WTC11 (cell line): ENCODE measurements at regions not wholly inside any gene's neighbourhood (a gene's known extent, or its start where the extent isn't known, plus 50 kb on each side); places are given as distances from the start of the nearest gene placed in this dataset.

Experiments used
- ATAC-seq: fragments of 200-7000 bp; cut with Tn5 transposase; 2 replicates; pipeline ENCODE4 v1.10.0; 2021; ENCODE audit warnings: mild to moderate bottlenecking, moderate library complexity
- CTCF ChIA-PET: fragments of 300-600 bp; sonication (Branson Sonifier 250); formaldehyde crosslinking; loops from one replicate; lab custom pipeline; 2021; ENCODE audit warnings: antibody characterized with exemption; lab: Charles Lee
- POLR2A ChIA-PET: fragments of 350-600 bp; sonication (Branson Sonifier 250); formaldehyde crosslinking; loops from one replicate; lab custom pipeline; 2021; ENCODE audit warnings: antibody characterized with exemption; lab: Charles Lee
- DNase-seq: peaks from one replicate; pipeline ENCODE4 v3.0.0; 2021; ENCODE audit warnings: low spot score
- H3K27ac Mint-ChIP-seq: 2 replicates; pipeline ENCODE4 v1.8.0; 2021; ENCODE audit warnings: mixed read lengths
- H3K27me3 Mint-ChIP-seq: 2 replicates; pipeline ENCODE4 v1.8.0; 2021; ENCODE audit warnings: low read depth, mild to moderate bottlenecking, moderate library complexity, mixed read lengths
- H3K36me3 Mint-ChIP-seq: 2 replicates; pipeline ENCODE4 v1.8.0; 2021; ENCODE audit warnings: mixed read lengths
- H3K4me1 Mint-ChIP-seq: 2 replicates; pipeline ENCODE4 v1.8.0; 2022; ENCODE audit warnings: mixed read lengths
- H3K4me3 Mint-ChIP-seq: 2 replicates; pipeline ENCODE4 v1.8.0; 2021; ENCODE audit warnings: mild to moderate bottlenecking, moderate library complexity, mixed read lengths
- H3K9me3 Mint-ChIP-seq: 2 replicates; pipeline ENCODE4 v1.8.0; 2021; ENCODE audit warnings: mixed read lengths
- E2F5 ChIP-seq: sonication (generic); formaldehyde crosslinking; IDR thresholded peaks from 2 replicates; pipeline ENCODE4 v1.8.1; 2022; ENCODE audit warnings: mild to moderate bottlenecking, moderate library complexity, missing genetic modification reagents
- ETV6 ChIP-seq: sonication (generic); formaldehyde crosslinking; IDR thresholded peaks from 2 replicates; pipeline ENCODE4 v1.8.1; 2022; ENCODE audit warnings: mild to moderate bottlenecking, missing genetic modification reagents
- GRHL2 ChIP-seq: fragments of 250-450 bp; sonication (Bioruptor Pico); IDR thresholded peaks from 2 replicates; pipeline ENCODE4 v1.8.0; 2022; ENCODE audit warnings: mild to moderate bottlenecking, moderate library complexity; ENCODE audit not compliant: insufficient replicate concordance, severe bottlenecking
- GTF2I ChIP-seq: fragments of 250-450 bp; sonication (Bioruptor Pico); conservative IDR thresholded peaks from 2 replicates; pipeline ENCODE4 v1.4.0; 2021; ENCODE audit warnings: mild to moderate bottlenecking
- KAT7 ChIP-seq: sonication (generic); formaldehyde crosslinking; IDR thresholded peaks from 2 replicates; pipeline ENCODE4 v1.8.1; 2023; ENCODE audit warnings: missing genetic modification reagents, mild to moderate bottlenecking, borderline replicate concordance
- MAX ChIP-seq: sonication (generic); formaldehyde crosslinking; IDR thresholded peaks from 2 replicates; pipeline ENCODE4 v1.8.0; 2022; ENCODE audit warnings: mild to moderate bottlenecking, missing genetic modification reagents
- MLX ChIP-seq: sonication (generic); formaldehyde crosslinking; IDR thresholded peaks from 2 replicates; pipeline ENCODE4 v1.8.1; 2023; ENCODE audit warnings: mild to moderate bottlenecking, missing genetic modification reagents, moderate library complexity
- MYBL2 ChIP-seq: sonication (generic); formaldehyde crosslinking; IDR thresholded peaks from 2 replicates; pipeline ENCODE4 v1.8.1; 2023; ENCODE audit warnings: mild to moderate bottlenecking, moderate library complexity, missing genetic modification reagents
- NR2C2 ChIP-seq: sonication (generic); formaldehyde crosslinking; IDR thresholded peaks from 2 replicates; pipeline ENCODE4 v1.8.0; 2022; ENCODE audit warnings: mild to moderate bottlenecking, missing genetic modification reagents
- NR3C1 ChIP-seq: sonication (generic); formaldehyde crosslinking; conservative IDR thresholded peaks from 2 replicates; pipeline ENCODE4 v1.8.1; 2023; ENCODE audit warnings: low read depth, mild to moderate bottlenecking, missing genetic modification reagents
- SP1 ChIP-seq: sonication (generic); formaldehyde crosslinking; conservative IDR thresholded peaks from 2 replicates; pipeline ENCODE4 v1.8.1; 2022; ENCODE audit warnings: missing genetic modification reagents
- ZBTB21 ChIP-seq: sonication (generic); formaldehyde crosslinking; IDR thresholded peaks from 2 replicates; pipeline ENCODE4 v1.8.1; 2023; ENCODE audit warnings: mild to moderate bottlenecking, missing genetic modification reagents, borderline replicate concordance
- ZNF138 ChIP-seq: sonication (generic); formaldehyde crosslinking; conservative IDR thresholded peaks from 2 replicates; pipeline ENCODE4 v1.8.1; 2022; ENCODE audit warnings: mild to moderate bottlenecking, moderate library complexity, missing genetic modification reagents
- ZNF396 ChIP-seq: fragments of 250-450 bp; sonication (Bioruptor Pico); IDR thresholded peaks from 2 replicates; pipeline ENCODE4 v1.8.0; 2021; ENCODE audit warnings: mild to moderate bottlenecking, moderate library complexity, borderline replicate concordance
- ZNF671 ChIP-seq: fragments of 250-450 bp; sonication (Bioruptor Pico); IDR thresholded peaks from 2 replicates; pipeline ENCODE4 v1.8.0; 2021; ENCODE audit warnings: mild to moderate bottlenecking
- TF ChIP-seq, protein P1 (sequence below): sonication (generic); formaldehyde crosslinking; IDR thresholded peaks from 2 replicates; pipeline ENCODE4 v1.8.1; 2022; ENCODE audit warnings: low read depth, missing genetic modification reagents, borderline replicate concordance
- TF ChIP-seq, protein P2 (sequence below): sonication (generic); formaldehyde crosslinking; IDR thresholded peaks from 2 replicates; pipeline ENCODE4 v1.8.1; 2023; ENCODE audit warnings: mild to moderate bottlenecking, missing genetic modification reagents

DNA sequence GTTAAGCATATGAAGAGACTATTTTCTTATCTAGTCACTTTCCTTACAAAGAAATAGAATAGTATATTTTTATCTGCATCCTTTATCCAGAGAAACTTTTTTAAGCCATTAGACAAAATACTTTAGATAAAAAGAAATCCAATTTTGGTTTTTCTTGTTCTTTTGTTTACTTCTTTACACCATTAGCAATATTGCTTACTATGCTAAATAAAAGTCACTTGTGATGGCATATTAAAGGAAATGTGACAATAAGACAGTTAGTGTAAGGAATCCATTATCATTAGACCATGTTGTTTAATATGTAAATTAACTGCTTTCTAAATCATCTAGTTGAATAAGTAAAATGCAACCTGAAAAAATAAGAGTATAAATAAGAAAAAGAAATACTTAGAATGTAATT is 2582.7 kb downstream of the ARAP2 start:
- Mint-ChIP-seq H3K27ac (no peak overlapping the region), H3K9me3 (peaks cover 53% of the 10 kb centered on the region), H3K27me3 (no peaks in the 10 kb centered on the region), H3K4me1 (no peaks in the 10 kb centered on the region), H3K36me3 (peaks cover 29% of the 10 kb centered on the region), H3K4me3 (no peak overlapping the region)
- ATAC-seq: no peak
- POLR2A ChIA-PET: no interaction called here
- no peak for TF ChIP-seq GTF2I (CRISPR knock-in tag)
- TF ChIP-seq ZNF671 (CRISPR knock-in tag): no peak
- TF ChIP-seq MLX (CRISPR knock-in tag): no peak
- no peak for TF ChIP-seq ETV6 (CRISPR knock-in tag)
- no peak for TF ChIP-seq E2F5 (CRISPR knock-in tag)
- no peak for TF ChIP-seq ZBTB21 (CRISPR knock-in tag)
- no peak for TF ChIP-seq ZNF396 (CRISPR knock-in tag)
- no peak for TF ChIP-seq MAX (CRISPR knock-in tag)
- CTCF ChIA-PET: no interaction called here
- no peak for DNase-seq

DNA sequence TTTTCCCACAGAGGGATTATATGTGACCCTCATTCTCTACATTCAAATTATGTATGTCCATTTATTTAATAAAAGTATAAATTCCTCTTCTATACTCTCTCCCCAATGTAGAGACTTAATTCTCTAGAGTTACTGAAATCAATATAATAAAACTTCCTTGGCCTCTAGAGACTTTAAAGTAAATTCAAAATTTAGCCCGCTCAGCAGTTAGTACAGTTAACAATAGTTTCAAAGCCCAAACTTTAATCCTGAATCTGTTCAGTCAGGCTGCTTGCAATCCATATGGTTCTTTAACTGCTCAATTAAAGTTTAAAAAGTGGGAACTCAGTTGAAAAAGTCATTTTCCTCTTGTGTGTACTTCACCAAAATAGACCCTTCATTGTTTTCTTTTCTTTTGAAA is 2558.4 kb downstream of the ARAP2 start:
- CTCF ChIA-PET: no interaction called here
- peaks cover 6% of the 10 kb centered on the region for H3K36me3 Mint-ChIP-seq
- H3K4me1 Mint-ChIP-seq: no peaks in the 10 kb centered on the region
- peaks cover 29% of the 10 kb centered on the region for H3K9me3 Mint-ChIP-seq
- no peak overlapping the region for H3K27ac Mint-ChIP-seq
- H3K4me3 Mint-ChIP-seq: no peak overlapping the region
- ATAC-seq (no peak), DNase-seq (no peak)
- POLR2A ChIA-PET: no interaction called here
- TF ChIP-seq, protein P1, sequence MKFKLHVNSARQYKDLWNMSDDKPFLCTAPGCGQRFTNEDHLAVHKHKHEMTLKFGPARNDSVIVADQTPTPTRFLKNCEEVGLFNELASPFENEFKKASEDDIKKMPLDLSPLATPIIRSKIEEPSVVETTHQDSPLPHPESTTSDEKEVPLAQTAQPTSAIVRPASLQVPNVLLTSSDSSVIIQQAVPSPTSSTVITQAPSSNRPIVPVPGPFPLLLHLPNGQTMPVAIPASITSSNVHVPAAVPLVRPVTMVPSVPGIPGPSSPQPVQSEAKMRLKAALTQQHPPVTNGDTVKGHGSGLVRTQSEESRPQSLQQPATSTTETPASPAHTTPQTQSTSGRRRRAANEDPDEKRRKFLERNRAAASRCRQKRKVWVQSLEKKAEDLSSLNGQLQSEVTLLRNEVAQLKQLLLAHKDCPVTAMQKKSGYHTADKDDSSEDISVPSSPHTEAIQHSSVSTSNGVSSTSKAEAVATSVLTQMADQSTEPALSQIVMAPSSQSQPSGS (CRISPR knock-in tag): no peak
- no peaks in the 10 kb centered on the region for H3K27me3 Mint-ChIP-seq

DNA sequence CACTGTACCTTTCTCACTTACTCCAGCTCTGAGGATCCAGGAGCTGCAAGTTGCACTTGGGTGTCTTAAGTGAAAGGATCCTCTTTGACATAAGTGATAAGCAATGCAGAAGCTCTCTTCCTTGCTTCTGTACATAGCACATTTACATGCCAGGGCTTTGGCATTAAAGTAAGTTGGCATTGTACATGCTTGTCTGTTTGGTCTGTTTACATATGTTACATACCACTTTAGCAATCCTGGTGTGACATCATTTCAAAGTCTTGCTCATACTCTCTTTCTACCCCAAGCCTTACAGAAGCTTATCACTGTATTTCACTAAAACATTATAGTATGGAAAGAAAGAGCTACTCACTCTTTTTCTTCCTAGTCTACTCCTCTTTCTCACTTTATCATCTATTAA is 2548.3 kb downstream of the ARAP2 start:
- Mint-ChIP-seq H3K27ac (no peak overlapping the region), H3K4me1 (no peaks in the 10 kb centered on the region), H3K4me3 (no peak overlapping the region), H3K9me3 (peaks cover 61% of the 10 kb centered on the region), H3K27me3 (no peaks in the 10 kb centered on the region), H3K36me3 (peaks cover 35% of the 10 kb centered on the region)
- ATAC-seq (no peak), DNase-seq (no peak)
- POLR2A ChIA-PET: no interaction called here
- CTCF ChIA-PET: no interaction called here
- TF ChIP-seq, protein P2, sequence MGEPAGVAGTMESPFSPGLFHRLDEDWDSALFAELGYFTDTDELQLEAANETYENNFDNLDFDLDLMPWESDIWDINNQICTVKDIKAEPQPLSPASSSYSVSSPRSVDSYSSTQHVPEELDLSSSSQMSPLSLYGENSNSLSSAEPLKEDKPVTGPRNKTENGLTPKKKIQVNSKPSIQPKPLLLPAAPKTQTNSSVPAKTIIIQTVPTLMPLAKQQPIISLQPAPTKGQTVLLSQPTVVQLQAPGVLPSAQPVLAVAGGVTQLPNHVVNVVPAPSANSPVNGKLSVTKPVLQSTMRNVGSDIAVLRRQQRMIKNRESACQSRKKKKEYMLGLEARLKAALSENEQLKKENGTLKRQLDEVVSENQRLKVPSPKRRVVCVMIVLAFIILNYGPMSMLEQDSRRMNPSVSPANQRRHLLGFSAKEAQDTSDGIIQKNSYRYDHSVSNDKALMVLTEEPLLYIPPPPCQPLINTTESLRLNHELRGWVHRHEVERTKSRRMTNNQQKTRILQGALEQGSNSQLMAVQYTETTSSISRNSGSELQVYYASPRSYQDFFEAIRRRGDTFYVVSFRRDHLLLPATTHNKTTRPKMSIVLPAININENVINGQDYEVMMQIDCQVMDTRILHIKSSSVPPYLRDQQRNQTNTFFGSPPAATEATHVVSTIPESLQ (CRISPR knock-in tag): no peak
- TF ChIP-seq E2F5 (CRISPR knock-in tag) (no peak), ZNF138 (CRISPR knock-in tag) (no peak), SP1 (CRISPR knock-in tag) (no peak), ZBTB21 (CRISPR knock-in tag) (no peak), NR3C1 (CRISPR knock-in tag) (no peak), NR2C2 (CRISPR knock-in tag) (no peak), GRHL2 (CRISPR knock-in tag) (no peak), MYBL2 (CRISPR knock-in tag) (no peak), KAT7 (no peak)
